Neural cell (in vitro differentiated cells): ENCODE measurements at regions not wholly inside any gene's neighbourhood (a gene's known extent, or its start where the extent isn't known, plus 50 kb on each side); places are given as distances from the start of the nearest gene placed in this dataset.

ENCODE experiments used
- H2AFZ ChIP-seq: fragments of 200-600, 300-800 bp; sonication (generic), shearing (Covaris generic); 2 replicates; pipeline ENCODE4 v1.6.0; 2014; ENCODE audit warnings: low read depth, mild to moderate bottlenecking, antibody characterized with exemption, low read length, moderate library complexity
- H3F3A ChIP-seq: fragments of 200-600 bp; shearing (Covaris generic); 2 replicates; pipeline ENCODE4 v1.6.1; 2016; ENCODE audit warnings: mild to moderate bottlenecking, moderate library complexity, mixed read lengths, antibody characterized with exemption, low read length; ENCODE audit not compliant: insufficient read depth, poor library complexity, severe bottlenecking
- H3K27ac ChIP-seq: fragments of 200-600, 300-800 bp; sonication (generic), shearing (Covaris generic); 2 replicates; pipeline ENCODE4 v1.5.1; 2014; ENCODE audit warnings: mild to moderate bottlenecking, low read length, moderate library complexity
- H3K27me3 ChIP-seq: fragments of 300-800, 200-600 bp; sonication (generic), shearing (Covaris generic); 2 replicates; pipeline ENCODE4 v1.6.0; 2014; ENCODE audit warnings: mild to moderate bottlenecking, low read depth, low read length, moderate library complexity; ENCODE audit not compliant: insufficient read depth
- H3K36me3 ChIP-seq: fragments of 300-800, 200-600 bp; sonication (generic), shearing (Covaris generic); 2 replicates; pipeline ENCODE4 v1.5.1; 2014; ENCODE audit warnings: mild to moderate bottlenecking, antibody characterized with exemption, low read length, moderate library complexity; ENCODE audit not compliant: insufficient read depth
- H3K4me2 ChIP-seq: fragments of 300-800, 200-600 bp; sonication (generic), shearing (Covaris generic); 2 replicates; pipeline ENCODE4 v1.6.0; 2014; ENCODE audit warnings: mild to moderate bottlenecking, low read length
- H3K4me3 ChIP-seq: fragments of 300-800, 200-600 bp; sonication (generic), shearing (Covaris generic); 2 replicates; pipeline ENCODE4 v1.5.1; 2014; ENCODE audit warnings: mild to moderate bottlenecking, low read length, moderate library complexity
- H3K79me2 ChIP-seq: fragments of 200-600 bp; shearing (Covaris generic); replicated peaks from 2 replicates; pipeline ENCODE4 v1.6.0; 2014; ENCODE audit warnings: mild to moderate bottlenecking, low read length, moderate library complexity; ENCODE audit not compliant: insufficient read depth
- H3K9ac ChIP-seq: fragments of 300-800, 200-600 bp; sonication (generic), shearing (Covaris generic); 2 replicates; pipeline ENCODE4 v1.6.1; 2016; ENCODE audit warnings: mild to moderate bottlenecking, low read length, mixed read lengths
- H3K9me2 ChIP-seq: fragments of 200-600 bp; shearing (Covaris generic); 2 replicates; pipeline ENCODE4 v1.6.1; 2016; ENCODE audit warnings: mild to moderate bottlenecking, low read length, mixed read lengths; ENCODE audit not compliant: insufficient read depth
- H3K9me3 ChIP-seq: fragments of 200-600, 300-800 bp; sonication (generic), shearing (Covaris generic); 2 replicates; pipeline ENCODE4 v1.6.1; 2016; ENCODE audit warnings: mild to moderate bottlenecking, mixed run types, low read length, moderate library complexity, mixed read lengths
- H4K20me1 ChIP-seq: fragments of 200-600 bp; shearing (Covaris generic); 2 replicates; pipeline ENCODE4 v1.6.1; 2016; ENCODE audit warnings: mild to moderate bottlenecking, mixed run types; ENCODE audit not compliant: insufficient read depth
- EP300 ChIP-seq: fragments of 450-650 bp; conservative IDR thresholded peaks from 2 replicates; pipeline ENCODE4 v1.6.1; 2014; ENCODE audit warnings: antibody characterized with exemption, mild to moderate bottlenecking, moderate library complexity; ENCODE audit not compliant: poor library complexity, severe bottlenecking
- EZH2 ChIP-seq: fragments of 200-600, 300-800 bp; shearing (Covaris generic), sonication (generic); IDR thresholded peaks from 2 replicates; pipeline ENCODE4 v1.6.1; 2014; ENCODE audit warnings: antibody characterized with exemption, low read length, borderline replicate concordance, mild to moderate bottlenecking; ENCODE audit not compliant: insufficient read depth, poor library complexity, severe bottlenecking
- MXI1 ChIP-seq: fragments of 450-650 bp; conservative IDR thresholded peaks from 2 replicates; pipeline ENCODE4 v1.6.1; 2014; ENCODE audit warnings: antibody characterized with exemption, mild to moderate bottlenecking; ENCODE audit not compliant: poor library complexity, severe bottlenecking
- POLR2AphosphoS5 ChIP-seq: IDR thresholded peaks from 2 replicates; pipeline ENCODE4 v1.6.1; 2012
- RAD21 ChIP-seq: fragments of 450-650 bp; conservative IDR thresholded peaks from 2 replicates; pipeline ENCODE4 v1.6.1; 2014; ENCODE audit warnings: antibody characterized with exemption, mild to moderate bottlenecking, moderate library complexity
- SMC3 ChIP-seq: fragments of 450-650 bp; conservative IDR thresholded peaks from 2 replicates; pipeline ENCODE4 v1.6.1; 2014; ENCODE audit warnings: antibody characterized with exemption, mild to moderate bottlenecking, moderate library complexity; ENCODE audit not compliant: poor library complexity
- TAF1 ChIP-seq: IDR thresholded peaks from 2 replicates; pipeline ENCODE4 v1.6.1; 2012; ENCODE audit warnings: low read depth
- TF ChIP-seq, protein P1 (sequence below): IDR thresholded peaks from 2 replicates; pipeline ENCODE4 v1.6.1; 2012; ENCODE audit warnings: borderline replicate concordance
- TF ChIP-seq, protein P2 (sequence below): fragments of 450-650 bp; IDR thresholded peaks from 2 replicates; pipeline ENCODE4 v1.5.1; 2014; ENCODE audit warnings: antibody characterized with exemption, mild to moderate bottlenecking, moderate library complexity; ENCODE audit not compliant: poor library complexity, severe bottlenecking

DNA sequence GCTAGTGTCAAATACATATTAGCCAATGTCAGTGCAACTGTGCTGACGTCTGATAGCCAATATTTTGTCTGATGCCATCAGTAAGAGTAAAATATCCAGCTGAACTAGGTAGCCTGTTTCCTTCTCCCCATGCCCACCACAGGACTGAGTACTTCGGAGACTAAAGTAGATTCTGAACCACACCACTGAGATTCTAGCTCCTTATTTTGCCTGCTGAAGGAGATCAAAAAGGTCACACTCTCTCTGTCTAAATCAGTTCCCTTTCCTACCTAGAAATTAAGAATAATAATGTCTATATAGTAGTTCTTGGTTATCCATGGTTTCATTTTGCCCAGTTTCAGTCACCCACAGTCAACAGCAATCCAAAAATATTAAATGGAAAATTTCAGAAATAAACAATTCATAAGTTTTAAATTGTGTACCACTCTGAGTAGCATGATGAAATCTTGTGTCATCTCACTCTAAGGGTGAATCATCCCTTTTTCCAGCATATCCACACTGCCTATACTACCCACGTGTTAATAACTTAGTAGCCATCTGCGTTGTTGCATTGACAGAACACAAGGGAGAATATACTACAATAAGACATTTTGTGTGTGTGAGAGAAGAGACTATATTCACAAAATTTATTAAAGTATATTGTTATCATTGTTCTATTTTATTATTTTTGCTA lies 1043.3 kb upstream of the PIK3C3 start:
- H3K9me3 ChIP-seq, result no peaks in the 10 kb centered on the region
- H3K9ac ChIP-seq, result no peak overlapping the region
- H3K27ac ChIP-seq, result no peak overlapping the region
- H3K27me3 ChIP-seq, result no peaks in the 10 kb centered on the region
- H3K9me2 ChIP-seq, result no peaks in the 10 kb centered on the region
- no peaks in the 10 kb centered on the region for H3K36me3 ChIP-seq
- H2AFZ ChIP-seq, result no peak overlapping the region
- no peak overlapping the region for H3K4me2 ChIP-seq
- H3K4me3 ChIP-seq, result no peak overlapping the region
- H3K79me2 ChIP-seq, result no peaks in the 10 kb centered on the region
- H3F3A ChIP-seq, result no peaks in the 10 kb centered on the region
- TF ChIP-seq TAF1 (no peak), RAD21 (no peak), EP300 (no peak), MXI1 (no peak), SMC3 (no peak), POLR2AphosphoS5 (no peak), EZH2 (no peak)
- TF ChIP-seq, protein P1, sequence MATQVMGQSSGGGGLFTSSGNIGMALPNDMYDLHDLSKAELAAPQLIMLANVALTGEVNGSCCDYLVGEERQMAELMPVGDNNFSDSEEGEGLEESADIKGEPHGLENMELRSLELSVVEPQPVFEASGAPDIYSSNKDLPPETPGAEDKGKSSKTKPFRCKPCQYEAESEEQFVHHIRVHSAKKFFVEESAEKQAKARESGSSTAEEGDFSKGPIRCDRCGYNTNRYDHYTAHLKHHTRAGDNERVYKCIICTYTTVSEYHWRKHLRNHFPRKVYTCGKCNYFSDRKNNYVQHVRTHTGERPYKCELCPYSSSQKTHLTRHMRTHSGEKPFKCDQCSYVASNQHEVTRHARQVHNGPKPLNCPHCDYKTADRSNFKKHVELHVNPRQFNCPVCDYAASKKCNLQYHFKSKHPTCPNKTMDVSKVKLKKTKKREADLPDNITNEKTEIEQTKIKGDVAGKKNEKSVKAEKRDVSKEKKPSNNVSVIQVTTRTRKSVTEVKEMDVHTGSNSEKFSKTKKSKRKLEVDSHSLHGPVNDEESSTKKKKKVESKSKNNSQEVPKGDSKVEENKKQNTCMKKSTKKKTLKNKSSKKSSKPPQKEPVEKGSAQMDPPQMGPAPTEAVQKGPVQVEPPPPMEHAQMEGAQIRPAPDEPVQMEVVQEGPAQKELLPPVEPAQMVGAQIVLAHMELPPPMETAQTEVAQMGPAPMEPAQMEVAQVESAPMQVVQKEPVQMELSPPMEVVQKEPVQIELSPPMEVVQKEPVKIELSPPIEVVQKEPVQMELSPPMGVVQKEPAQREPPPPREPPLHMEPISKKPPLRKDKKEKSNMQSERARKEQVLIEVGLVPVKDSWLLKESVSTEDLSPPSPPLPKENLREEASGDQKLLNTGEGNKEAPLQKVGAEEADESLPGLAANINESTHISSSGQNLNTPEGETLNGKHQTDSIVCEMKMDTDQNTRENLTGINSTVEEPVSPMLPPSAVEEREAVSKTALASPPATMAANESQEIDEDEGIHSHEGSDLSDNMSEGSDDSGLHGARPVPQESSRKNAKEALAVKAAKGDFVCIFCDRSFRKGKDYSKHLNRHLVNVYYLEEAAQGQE, result no peak
- TF ChIP-seq, protein P2, sequence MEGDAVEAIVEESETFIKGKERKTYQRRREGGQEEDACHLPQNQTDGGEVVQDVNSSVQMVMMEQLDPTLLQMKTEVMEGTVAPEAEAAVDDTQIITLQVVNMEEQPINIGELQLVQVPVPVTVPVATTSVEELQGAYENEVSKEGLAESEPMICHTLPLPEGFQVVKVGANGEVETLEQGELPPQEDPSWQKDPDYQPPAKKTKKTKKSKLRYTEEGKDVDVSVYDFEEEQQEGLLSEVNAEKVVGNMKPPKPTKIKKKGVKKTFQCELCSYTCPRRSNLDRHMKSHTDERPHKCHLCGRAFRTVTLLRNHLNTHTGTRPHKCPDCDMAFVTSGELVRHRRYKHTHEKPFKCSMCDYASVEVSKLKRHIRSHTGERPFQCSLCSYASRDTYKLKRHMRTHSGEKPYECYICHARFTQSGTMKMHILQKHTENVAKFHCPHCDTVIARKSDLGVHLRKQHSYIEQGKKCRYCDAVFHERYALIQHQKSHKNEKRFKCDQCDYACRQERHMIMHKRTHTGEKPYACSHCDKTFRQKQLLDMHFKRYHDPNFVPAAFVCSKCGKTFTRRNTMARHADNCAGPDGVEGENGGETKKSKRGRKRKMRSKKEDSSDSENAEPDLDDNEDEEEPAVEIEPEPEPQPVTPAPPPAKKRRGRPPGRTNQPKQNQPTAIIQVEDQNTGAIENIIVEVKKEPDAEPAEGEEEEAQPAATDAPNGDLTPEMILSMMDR, result no peak
- no peaks in the 10 kb centered on the region for H4K20me1 ChIP-seq

DNA sequence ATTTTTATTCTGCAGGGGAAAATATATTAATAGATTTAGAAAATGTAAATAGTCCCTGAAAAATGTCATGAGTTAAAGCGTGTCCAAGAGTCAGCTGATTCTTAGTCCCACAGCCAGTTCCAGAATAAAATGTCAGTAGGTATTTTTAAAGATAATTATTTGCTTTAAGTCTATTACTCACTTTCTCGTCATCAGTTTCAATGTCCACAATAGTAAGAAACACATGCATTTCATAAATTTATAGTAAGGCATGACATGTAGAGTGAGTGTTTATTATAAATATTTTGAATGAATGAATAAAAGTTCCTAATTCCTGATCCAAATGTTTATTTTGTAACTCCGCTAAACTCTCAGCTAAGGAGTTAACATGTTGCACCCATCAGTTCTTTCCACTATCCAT lies 1044.0 kb upstream of the PIK3C3 start:
- H3K79me2 ChIP-seq, result no peaks in the 10 kb centered on the region
- H3K27ac ChIP-seq, result no peak overlapping the region
- H3K9me3 ChIP-seq, result no peaks in the 10 kb centered on the region
- H3K4me2 ChIP-seq, result no peak overlapping the region
- no peaks in the 10 kb centered on the region for H3K27me3 ChIP-seq
- H3K9me2 ChIP-seq, result no peaks in the 10 kb centered on the region
- no peaks in the 10 kb centered on the region for H3F3A ChIP-seq
- no peak overlapping the region for H3K4me3 ChIP-seq
- no peak overlapping the region for H2AFZ ChIP-seq
- TF ChIP-seq EP300 (no peak), TAF1 (no peak), RAD21 (no peak), SMC3 (no peak), POLR2AphosphoS5 (no peak), EZH2 (no peak), MXI1 (no peak)
- TF ChIP-seq, protein P1, result no peak
- TF ChIP-seq, protein P2, result no peak
- no peaks in the 10 kb centered on the region for H4K20me1 ChIP-seq
- no peaks in the 10 kb centered on the region for H3K36me3 ChIP-seq
- no peak overlapping the region for H3K9ac ChIP-seq
